ENCODE measurements at regions not wholly inside any gene's neighbourhood (a gene's known extent, or its start where the extent isn't known, plus 50 kb on each side); places are given as distances from the start of the nearest gene placed in this dataset.

- Histone ChIP-seq H3K27me3 (ENCODE audit: control insufficient read depth, insufficient read depth, low read length) (no peaks in the 10 kb centered on the region), H3K36me3 (ENCODE audit: control insufficient read depth, insufficient read depth, low read length) (no peaks in the 10 kb centered on the region), H3K4me3 (ENCODE audit: low read depth, low read length) (no peak overlapping the region)
- TF ChIP-seq CTCF (IDR thresholded peaks at IDR 0.05; ENCODE audit: insufficient read depth, low read length, poor library complexity, severe bottlenecking), result no peak
- no peak for DNase-seq (ENCODE audit: low read depth)
Measured at GRCh38 chr12:113735131-113735530, 231.0 kb downstream of the RBM19 start.

DNA sequence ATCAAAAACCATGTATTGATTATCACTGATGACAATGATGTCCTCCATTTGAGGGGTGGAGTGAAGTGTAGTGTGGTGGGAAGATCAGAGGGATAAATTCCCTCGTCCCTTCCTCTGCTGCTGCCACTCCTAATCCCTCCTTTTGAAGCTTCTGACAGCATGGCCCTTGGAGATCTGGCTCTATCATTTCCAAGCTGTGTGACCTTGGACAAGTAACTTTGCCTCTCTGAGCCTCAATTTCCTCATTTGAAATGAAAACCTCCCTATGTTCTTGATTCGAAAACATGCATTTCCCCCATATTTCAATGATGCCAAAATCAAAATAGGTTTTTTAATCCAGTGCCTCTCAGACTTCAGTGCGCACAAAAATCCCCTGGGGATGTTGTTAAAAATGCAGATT, 231.6 kb downstream of the RBM19 start:
- no peak for DNase-seq (ENCODE audit: low read depth)
- H3K27me3 ChIP-seq (ENCODE audit: control insufficient read depth, insufficient read depth, low read length), result no peaks in the 10 kb centered on the region
- H3K4me3 ChIP-seq (ENCODE audit: low read depth, low read length), result no peak overlapping the region
- TF ChIP-seq CTCF (IDR thresholded peaks at IDR 0.05; ENCODE audit: insufficient read depth, low read length, poor library complexity, severe bottlenecking), result no peak
- no peaks in the 10 kb centered on the region for H3K36me3 ChIP-seq (ENCODE audit: control insufficient read depth, insufficient read depth, low read length)

DNA sequence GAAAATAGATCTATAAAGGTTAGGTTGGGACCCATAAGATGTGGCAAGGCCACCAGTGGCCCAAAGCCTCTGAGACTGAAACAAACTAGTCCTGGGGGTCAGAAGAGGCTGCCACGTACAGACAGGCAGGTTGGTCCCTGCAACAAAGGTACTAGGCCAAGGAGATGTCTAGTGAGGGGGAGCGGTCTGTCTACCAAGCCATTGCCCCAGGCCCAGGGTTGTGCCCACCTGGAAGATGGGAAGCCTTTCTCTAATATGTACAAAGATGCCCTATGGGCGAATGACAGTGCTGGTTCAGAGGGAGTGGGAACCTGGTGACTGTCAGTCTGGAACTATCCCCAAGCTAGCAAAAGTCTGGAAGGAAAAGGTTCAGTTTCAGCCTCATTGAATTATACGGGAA, 233.2 kb downstream of the RBM19 start:
- DNase-seq (ENCODE audit: low read depth), result no peak
- H3K27me3 ChIP-seq (ENCODE audit: control insufficient read depth, insufficient read depth, low read length), result peaks cover 2% of the 10 kb centered on the region
- no peak overlapping the region for H3K4me3 ChIP-seq (ENCODE audit: low read depth, low read length)
- TF ChIP-seq CTCF (IDR thresholded peaks at IDR 0.05; ENCODE audit: insufficient read depth, low read length, poor library complexity, severe bottlenecking), result no peak
- no peaks in the 10 kb centered on the region for H3K36me3 ChIP-seq (ENCODE audit: control insufficient read depth, insufficient read depth, low read length)

DNA sequence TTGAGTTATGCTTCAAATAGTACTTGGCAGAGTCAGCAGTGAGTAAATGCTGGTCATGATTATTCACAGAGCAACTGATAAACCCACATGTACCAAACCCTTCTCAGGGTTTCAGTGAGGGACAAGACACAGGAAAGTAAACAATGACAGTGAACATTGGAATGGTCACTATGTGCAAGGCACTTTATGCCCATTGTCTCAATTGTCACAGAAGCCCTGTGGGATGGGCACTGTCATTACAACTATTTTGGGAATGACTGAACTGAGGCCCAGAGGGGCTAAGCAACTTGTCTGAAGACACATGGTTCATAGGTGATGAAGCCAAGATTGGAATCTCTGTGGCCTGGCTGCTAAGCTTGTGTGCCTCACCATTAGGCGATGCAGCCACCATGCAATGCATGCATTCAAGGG, 238.5 kb downstream of the RBM19 start:
- Histone ChIP-seq H3K27me3 (ENCODE audit: control insufficient read depth, insufficient read depth, low read length) (peaks cover 16% of the 10 kb centered on the region), H3K36me3 (ENCODE audit: control insufficient read depth, insufficient read depth, low read length) (no peaks in the 10 kb centered on the region), H3K4me3 (ENCODE audit: low read depth, low read length) (no peak overlapping the region)
- no peak for TF ChIP-seq CTCF (IDR thresholded peaks at IDR 0.05; ENCODE audit: insufficient read depth, low read length, poor library complexity, severe bottlenecking)
- DNase-seq (ENCODE audit: low read depth), result no peak

DNA sequence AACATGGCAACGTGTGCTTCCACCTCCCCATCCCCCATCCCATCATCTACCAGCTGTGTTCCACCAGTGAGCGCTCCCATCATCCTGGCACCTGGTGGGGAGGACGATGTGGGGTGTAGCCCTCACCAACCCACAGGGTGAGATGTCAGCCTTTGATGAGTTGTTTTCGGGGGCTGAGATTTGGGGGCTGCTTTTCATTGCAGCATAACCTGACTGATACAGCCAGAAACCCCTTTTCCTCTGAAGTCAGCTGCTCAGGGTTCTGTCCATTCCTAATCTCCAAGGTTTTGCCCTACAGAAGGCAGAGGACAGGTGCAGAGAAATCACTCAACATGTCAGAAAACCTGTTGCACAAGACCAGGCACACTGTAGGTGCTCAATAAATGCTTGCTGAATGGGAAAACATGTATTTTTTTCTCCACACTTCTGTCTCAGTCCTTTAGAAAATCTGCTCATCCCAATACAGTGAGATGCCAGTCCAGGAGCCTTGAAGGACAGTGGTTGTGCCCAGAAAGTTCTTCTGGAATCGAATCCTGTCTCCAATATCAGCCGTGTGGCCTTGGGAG, 239.8 kb downstream of the RBM19 start:
- H3K27me3 ChIP-seq (ENCODE audit: control insufficient read depth, insufficient read depth, low read length), result peaks cover 19% of the 10 kb centered on the region
- H3K36me3 ChIP-seq (ENCODE audit: control insufficient read depth, insufficient read depth, low read length), result no peaks in the 10 kb centered on the region
- no peak for TF ChIP-seq CTCF (IDR thresholded peaks at IDR 0.05; ENCODE audit: insufficient read depth, low read length, poor library complexity, severe bottlenecking)
- no peak for DNase-seq (ENCODE audit: low read depth)
- H3K4me3 ChIP-seq (ENCODE audit: low read depth, low read length), result no peak overlapping the region

- no peaks in the 10 kb centered on the region for H3K36me3 ChIP-seq (ENCODE audit: control insufficient read depth, insufficient read depth, low read length)
- H3K4me3 ChIP-seq (ENCODE audit: low read depth, low read length), result no peak overlapping the region
- no peak for TF ChIP-seq CTCF (IDR thresholded peaks at IDR 0.05; ENCODE audit: insufficient read depth, low read length, poor library complexity, severe bottlenecking)
- peaks cover 19% of the 10 kb centered on the region for H3K27me3 ChIP-seq (ENCODE audit: control insufficient read depth, insufficient read depth, low read length)
- DNase-seq (ENCODE audit: low read depth), result no peak
Measured at GRCh38 chr12:113725557-113725876, 240.6 kb downstream of the RBM19 start.

Data from kidney epithelial cell (primary cell).